ENCODE measurements at regions not wholly inside any gene's neighbourhood (a gene's known extent, or its start where the extent isn't known, plus 50 kb on each side); places are given as distances from the start of the nearest gene placed in this dataset.
"Not testable (repeated sequence)": the region's sequence is repeated elsewhere in the genome, so short reads cannot be mapped to it uniquely, and the experiment has no call there.

GRCh38 chr5:117731446-117731845, 1156.8 kb upstream of the SEMA6A start:
- no peaks in the 10 kb centered on the region for H3K9me3 ChIP-seq
- DNase-seq (ENCODE audit: low spot score): no peak
- no peaks in the 10 kb centered on the region for H3K36me3 ChIP-seq
- H3K4me3 ChIP-seq: no peak overlapping the region
- no peaks in the 10 kb centered on the region for H3K27me3 ChIP-seq (replicated peaks; ENCODE audit: insufficient read depth)
- 19% methylated on average over 2 of the region's 2 CpGs for WGBS
- intact Hi-C loops (cut with DNase I): no loop called here
- no peaks in the 10 kb centered on the region for H3K4me1 ChIP-seq (replicated peaks)
- no peak overlapping the region for H3K27ac ChIP-seq
- TF ChIP-seq POLR2AphosphoS5 (IDR thresholded peaks at IDR 0.05): no peak

- H3K9me3 ChIP-seq; H3K4me1 ChIP-seq (replicated peaks); H3K4me3 ChIP-seq; DNase-seq (ENCODE audit: low spot score); H3K27me3 ChIP-seq (replicated peaks; ENCODE audit: insufficient read depth); H3K36me3 ChIP-seq; H3K27ac ChIP-seq; intact Hi-C loops (cut with DNase I): not testable (repeated sequence)
- 89% methylated on average over 4 of the region's 4 CpGs for WGBS
Measured at GRCh38 chr5:117720784-117721183, 1146.2 kb upstream of the SEMA6A start.

GRCh38 chr5:117719413-117719812, 1144.8 kb upstream of the SEMA6A start:
- no peak for TF ChIP-seq POLR2A (IDR thresholded peaks at IDR 0.05)
- no peak for TF ChIP-seq CTCF (IDR thresholded peaks at IDR 0.05)
- TF ChIP-seq POLR2AphosphoS5 (IDR thresholded peaks at IDR 0.05): no peak
- Histone ChIP-seq H3K27me3 (replicated peaks; ENCODE audit: insufficient read depth) (no peaks in the 10 kb centered on the region), H3K27ac (no peak overlapping the region), H3K4me3 (no peak overlapping the region), H3K36me3 (no peaks in the 10 kb centered on the region), H3K4me1 (replicated peaks) (no peaks in the 10 kb centered on the region), H3K9me3 (no peaks in the 10 kb centered on the region)
- DNase-seq (ENCODE audit: low spot score): no peak
- intact Hi-C loops (cut with DNase I): no loop called here

GRCh38 chr5:117713585-117714198, 1139.1 kb upstream of the SEMA6A start:
- H3K9me3 ChIP-seq: no peaks in the 10 kb centered on the region
- no peaks in the 10 kb centered on the region for H3K36me3 ChIP-seq
- H3K27ac ChIP-seq: no peak overlapping the region
- intact Hi-C loops (cut with DNase I): no loop called here
- H3K4me1 ChIP-seq (replicated peaks): no peaks in the 10 kb centered on the region
- TF ChIP-seq CTCF (IDR thresholded peaks at IDR 0.05) (no peak), POLR2A (IDR thresholded peaks at IDR 0.05) (no peak), POLR2AphosphoS5 (IDR thresholded peaks at IDR 0.05) (no peak)
- no peaks in the 10 kb centered on the region for H3K27me3 ChIP-seq (replicated peaks; ENCODE audit: insufficient read depth)
- no peak for DNase-seq (ENCODE audit: low spot score)
- H3K4me3 ChIP-seq: no peak overlapping the region
- 65% methylated on average over 3 of the region's 3 CpGs for WGBS

GRCh38 chr5:117701062-117701461, 1126.4 kb upstream of the SEMA6A start:
- intact Hi-C loops (cut with DNase I): no loop called here
- 82% methylated on average over 1 of the region's 1 CpG for WGBS
- DNase-seq (ENCODE audit: low spot score): no peak
- Histone ChIP-seq H3K4me3 (no peak overlapping the region), H3K9me3 (no peaks in the 10 kb centered on the region), H3K4me1 (replicated peaks) (no peaks in the 10 kb centered on the region), H3K36me3 (no peaks in the 10 kb centered on the region), H3K27me3 (replicated peaks; ENCODE audit: insufficient read depth) (no peaks in the 10 kb centered on the region), H3K27ac (no peak overlapping the region)
- TF ChIP-seq CTCF (IDR thresholded peaks at IDR 0.05) (no peak), POLR2AphosphoS5 (IDR thresholded peaks at IDR 0.05) (no peak), POLR2A (IDR thresholded peaks at IDR 0.05) (no peak)

GRCh38 chr5:117692606-117693005, 1118.0 kb upstream of the SEMA6A start:
- H3K27me3 ChIP-seq (replicated peaks; ENCODE audit: insufficient read depth): no peaks in the 10 kb centered on the region
- no peak overlapping the region for H3K4me3 ChIP-seq
- no peaks in the 10 kb centered on the region for H3K9me3 ChIP-seq
- no peak for TF ChIP-seq POLR2A (IDR thresholded peaks at IDR 0.05)
- no peak for TF ChIP-seq CTCF (IDR thresholded peaks at IDR 0.05)
- no peak for TF ChIP-seq POLR2AphosphoS5 (IDR thresholded peaks at IDR 0.05)
- whole genome bisulfite sequencing: 83% methylated on average over 1 of the region's 1 CpG
- intact Hi-C loops (cut with DNase I): no loop called here
- DNase-seq (ENCODE audit: low spot score): no peak
- H3K4me1 ChIP-seq (replicated peaks): no peaks in the 10 kb centered on the region
- H3K36me3 ChIP-seq: no peaks in the 10 kb centered on the region
- no peak overlapping the region for H3K27ac ChIP-seq
